H1 (cell line): ENCODE measurements at regions not wholly inside any gene's neighbourhood (a gene's known extent, or its start where the extent isn't known, plus 50 kb on each side); places are given as distances from the start of the nearest gene placed in this dataset.

Experiments used
- ATF3 ChIP-seq: IDR thresholded peaks from 2 replicates; pipeline ENCODE4 v1.6.1; 2011; ENCODE audit warnings: low read depth, mild to moderate bottlenecking, low read length; ENCODE audit not compliant: insufficient read depth
- EZH2 ChIP-seq: fragments of 200-600 bp; sonication (generic); IDR thresholded peaks from 2 replicates; pipeline ENCODE4 v1.7.1; 2012; ENCODE audit warnings: low read depth, mild to moderate bottlenecking, moderate library complexity, low read length, inconsistent platforms; ENCODE audit not compliant: severe bottlenecking
- GABPA ChIP-seq: IDR thresholded peaks from 2 replicates; pipeline ENCODE4 v1.6.1; 2011; ENCODE audit warnings: mild to moderate bottlenecking, low read length, moderate library complexity, borderline replicate concordance; ENCODE audit not compliant: insufficient read depth
- HDAC2 ChIP-seq, 2 experiments: fragments of 300-600 bp in 1 of 2; sonication (generic) in 1 of 2; IDR thresholded peaks; 2 replicates each; pipeline ENCODE4 v1.6.1; 2011 to 2012; ENCODE audit warnings: low read depth in 2 of 2, low read length in 2 of 2, mild to moderate bottlenecking in 2 of 2, moderate library complexity in 2 of 2, borderline replicate concordance in 1 of 2, inconsistent platforms in 1 of 2
- MAX ChIP-seq: IDR thresholded peaks from 2 replicates; pipeline ENCODE4 v1.6.1; 2012; ENCODE audit warnings: inconsistent platforms
- POU5F1 ChIP-seq: IDR thresholded peaks from 2 replicates; pipeline ENCODE4 v1.6.1; 2011; ENCODE audit warnings: low read depth, mild to moderate bottlenecking, low read length, moderate library complexity
- SIX5 ChIP-seq: IDR thresholded peaks from 2 replicates; pipeline ENCODE4 v1.6.1; 2011; ENCODE audit warnings: mild to moderate bottlenecking, low read depth, low read length

- TF ChIP-seq MAX (no peak), ATF3 (no peak), POU5F1 (no peak), SIX5 (no peak), HDAC2 (IDR thresholded peaks at IDR 0.05; ENCODE audit: borderline replicate concordance in 1 of 2, low read depth in 2 of 2, low read length in 2 of 2) (no peak), EZH2 (no peak), GABPA (no peak)
Observed at GRCh38 chr2:129176375-129176774, 803.1 kb upstream of the RAB6C start.
